Activated T-cell treated with anti-CD3 and anti-CD28 coated beads for 24 hours (primary cell): ENCODE measurements at regions not wholly inside any gene's neighbourhood (a gene's known extent, or its start where the extent isn't known, plus 50 kb on each side); places are given as distances from the start of the nearest gene placed in this dataset.
"Not testable (repeated sequence)": the region's sequence is repeated elsewhere in the genome, so short reads cannot be mapped to it uniquely, and the experiment has no call there.

Experiments used
- DNase-seq: peaks from one replicate; pipeline ENCODE4 v3.0.0-alpha.2; 2020; ENCODE audit warnings: low read depth

DNA sequence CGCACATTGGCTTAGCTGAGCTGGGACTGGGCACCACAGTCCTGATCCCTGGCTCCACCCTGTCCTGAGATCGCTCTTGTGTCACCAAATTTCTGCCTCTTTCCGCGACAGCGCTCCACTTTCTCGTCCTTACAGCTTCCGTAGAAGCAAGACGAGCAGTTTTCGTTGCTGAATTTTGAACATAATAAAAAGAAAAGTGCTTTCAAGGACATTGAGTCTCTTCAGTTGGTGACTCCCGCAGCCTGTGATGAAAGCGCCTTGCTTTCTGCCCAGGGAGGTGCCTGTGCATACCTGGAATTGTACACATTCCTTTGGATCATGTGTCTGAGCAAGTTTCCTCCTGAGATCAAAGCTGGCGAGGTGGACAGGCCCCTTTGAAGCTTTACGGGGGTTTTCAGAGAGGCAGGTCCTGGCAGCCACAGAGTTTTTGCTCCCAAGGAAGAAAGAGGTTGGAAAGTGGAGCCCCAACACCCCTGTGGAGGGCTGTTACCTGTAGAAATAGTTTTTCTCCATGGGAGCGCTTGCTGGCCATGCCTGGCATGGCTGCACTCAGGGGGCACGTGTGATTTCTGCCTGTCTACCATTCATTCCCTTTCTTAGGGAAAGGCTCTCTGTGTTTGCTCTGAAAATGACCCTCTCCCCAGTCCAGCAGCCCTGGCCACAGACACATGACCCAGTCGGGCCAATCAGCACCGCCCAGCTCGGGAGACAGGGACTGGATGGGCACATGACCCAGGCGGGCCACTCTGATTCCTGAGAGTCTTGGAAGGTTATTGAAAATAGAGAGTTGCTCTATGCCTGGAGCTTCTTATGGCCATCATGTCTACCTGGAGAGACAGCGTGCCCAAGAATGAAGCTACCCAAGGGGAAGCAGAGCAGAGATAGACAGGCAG lies 115.6 kb upstream of the OTOS start:
- DNase-seq = no peak

DNA sequence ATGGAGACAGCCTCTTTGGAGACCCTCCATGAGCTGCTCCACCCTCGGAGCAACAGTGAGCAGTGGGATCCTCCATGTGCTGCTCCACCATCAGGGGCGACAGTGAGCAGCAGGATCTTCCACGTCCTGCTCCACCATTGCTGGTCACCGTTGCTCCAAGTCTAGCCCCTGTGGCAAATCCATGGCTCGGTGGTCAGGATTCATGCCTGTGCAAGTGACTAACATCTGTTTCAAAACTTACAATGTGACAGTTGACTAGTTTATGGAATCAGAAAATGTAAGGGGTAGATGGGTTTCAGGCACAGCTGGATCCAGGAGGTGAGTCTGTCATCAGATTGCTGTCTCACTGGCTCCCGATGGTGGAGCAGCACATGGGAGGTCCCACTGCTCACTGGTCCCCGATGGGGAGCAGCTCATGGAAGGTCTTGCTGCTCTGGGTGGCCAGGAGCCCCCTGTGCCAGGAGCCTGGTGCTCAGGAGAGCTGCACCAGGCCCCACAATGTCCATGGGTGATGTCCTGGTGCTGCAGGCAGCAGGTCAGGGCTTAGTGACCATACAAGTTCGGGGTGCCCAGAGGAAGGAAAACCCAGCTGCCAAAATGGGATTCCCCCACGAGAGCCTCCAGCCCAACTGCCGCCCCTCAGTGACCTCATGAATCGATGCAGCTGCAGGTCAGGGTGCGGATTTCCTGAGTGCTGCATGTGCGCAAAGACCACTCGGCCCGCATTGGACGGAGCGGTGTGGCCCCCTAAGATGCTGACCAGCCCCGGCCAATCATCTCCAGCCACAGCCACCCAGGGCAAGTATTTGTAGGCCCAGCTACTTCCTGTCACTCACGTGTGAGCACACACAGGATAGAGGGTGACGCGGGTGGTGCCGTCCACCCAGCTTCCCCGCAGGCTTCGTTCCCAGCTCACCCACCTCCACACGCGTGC lies 116.5 kb upstream of the OTOS start:
- no peak for DNase-seq

- no peak for DNase-seq
Observed at GRCh38 chr2:240257940-240258580, 117.6 kb upstream of the OTOS start.

- no peak for DNase-seq
Observed at GRCh38 chr2:240258685-240259084, 118.2 kb upstream of the OTOS start.

DNA sequence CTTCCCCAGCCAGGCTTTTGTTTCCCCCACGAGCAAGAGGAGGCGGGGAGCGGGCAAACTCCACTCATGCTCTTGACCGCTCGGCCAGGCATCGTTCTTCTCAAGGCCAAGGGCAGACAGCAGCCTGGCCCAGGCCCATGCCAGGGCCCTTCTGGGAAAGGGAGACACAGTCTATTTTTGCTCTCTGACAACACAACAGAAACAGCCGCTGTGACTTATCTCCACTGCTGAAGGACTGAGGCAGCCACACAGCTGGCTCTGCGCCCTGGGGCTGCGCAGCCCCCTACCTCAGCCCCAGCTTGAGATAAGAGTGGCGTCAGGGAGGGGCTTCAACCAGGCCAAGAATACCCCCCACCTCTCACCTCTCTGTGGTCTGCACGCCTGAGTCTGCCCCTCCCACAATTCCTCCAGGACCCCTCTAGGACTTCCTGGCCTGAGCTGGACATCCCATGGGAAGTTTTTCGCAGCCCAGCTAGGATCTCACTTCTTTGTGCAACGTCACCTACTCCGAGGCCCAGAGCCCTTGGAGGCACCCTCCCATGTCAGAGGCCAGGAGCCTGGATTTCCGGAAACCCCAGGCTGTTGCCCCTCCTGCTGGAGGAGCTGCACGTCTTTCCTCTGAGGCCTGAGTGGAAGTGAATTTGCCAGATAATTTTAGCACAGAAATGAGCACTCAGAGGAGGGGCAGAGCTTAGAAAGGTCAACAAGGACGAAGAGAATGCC lies 118.9 kb upstream of the OTOS start:
- no peak for DNase-seq

- no peak for DNase-seq
Observed at GRCh38 chr2:240259924-240260529, 119.6 kb upstream of the OTOS start.

GRCh38 chr2:240260664-240261063 lies 120.2 kb upstream of the OTOS start:
- DNase-seq = no peak

- DNase-seq = not testable (repeated sequence)
Observed at GRCh38 chr2:240262578-240262977, 122.1 kb upstream of the OTOS start.

GRCh38 chr2:240269380-240269779 lies 128.9 kb upstream of the OTOS start:
- DNase-seq = no peak

- DNase-seq = no peak
Observed at GRCh38 chr2:240269886-240270285, 129.4 kb upstream of the OTOS start.

DNA sequence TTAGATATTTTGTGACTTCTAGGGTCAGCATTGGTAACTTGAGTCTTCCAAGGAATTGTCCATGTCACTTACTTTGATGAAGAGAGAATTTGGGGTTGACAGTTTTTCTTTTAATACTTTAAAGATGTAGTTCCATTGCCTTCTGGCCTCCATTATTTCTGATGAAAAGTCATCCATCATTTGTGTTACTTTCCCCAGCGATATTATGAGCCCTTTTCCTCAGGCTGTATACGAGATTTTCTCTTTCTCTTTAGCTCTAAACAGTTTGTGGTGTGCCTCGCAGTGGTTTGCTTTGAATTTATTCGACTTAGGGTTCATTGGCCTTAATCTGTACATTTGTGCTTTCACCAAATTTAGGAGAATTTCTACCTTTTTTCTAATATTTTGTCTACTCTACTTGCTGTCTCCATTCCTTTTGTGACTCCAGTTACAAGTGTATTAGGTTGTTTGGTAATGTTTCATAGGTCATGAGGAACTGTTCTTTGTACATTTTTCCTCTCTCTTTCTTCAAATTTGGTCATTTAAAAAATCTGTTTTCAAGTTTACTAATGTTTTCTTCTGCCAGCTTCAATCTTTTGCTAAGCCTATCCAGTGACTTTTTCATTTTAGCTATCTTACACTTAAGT lies 131.4 kb upstream of the OTOS start:
- no peak for DNase-seq

DNA sequence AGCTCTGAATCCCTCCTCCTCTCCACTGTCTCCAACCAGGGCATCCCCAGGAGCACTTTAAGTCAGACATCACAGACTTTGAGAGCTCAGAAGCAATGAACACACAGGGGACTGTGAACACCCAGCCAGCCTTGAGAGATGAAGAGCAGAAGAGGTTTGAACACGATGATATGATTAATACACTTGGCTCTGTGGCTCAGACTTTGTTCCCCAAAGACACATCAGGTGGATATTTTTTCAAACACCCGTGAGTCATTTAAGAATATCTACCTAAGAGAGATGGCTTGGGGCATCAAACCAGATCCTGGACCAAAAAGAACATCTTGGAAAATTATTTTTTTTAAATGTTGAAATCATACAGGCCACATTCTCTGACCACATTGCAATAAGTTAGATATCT lies 134.9 kb upstream of the OTOS start:
- no peak for DNase-seq

GRCh38 chr2:240277073-240277806 lies 136.8 kb upstream of the OTOS start:
- no peak for DNase-seq

GRCh38 chr2:240277807-240278522 lies 137.5 kb upstream of the OTOS start:
- no peak for DNase-seq

GRCh38 chr2:240278661-240279060 lies 138.2 kb upstream of the OTOS start:
- no peak for DNase-seq

DNA sequence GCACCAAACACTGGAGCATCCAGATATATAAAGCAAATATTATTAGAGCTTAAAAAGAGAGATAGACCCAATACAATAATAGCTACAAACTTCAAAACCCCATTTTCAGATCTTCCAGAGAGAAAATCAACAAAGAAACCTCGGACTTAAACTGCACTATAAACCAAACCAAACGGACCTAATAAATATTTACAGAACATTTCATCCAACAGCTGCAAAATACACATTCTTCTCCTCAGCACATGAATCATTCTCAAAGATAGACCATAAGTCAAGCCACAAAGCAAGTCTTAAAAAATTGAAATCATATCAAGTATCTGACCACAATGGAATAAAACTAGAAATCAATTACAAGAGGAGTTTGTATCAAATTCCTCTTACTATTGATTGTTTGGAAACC lies 140.2 kb upstream of the OTOS start:
- DNase-seq = no peak

DNA sequence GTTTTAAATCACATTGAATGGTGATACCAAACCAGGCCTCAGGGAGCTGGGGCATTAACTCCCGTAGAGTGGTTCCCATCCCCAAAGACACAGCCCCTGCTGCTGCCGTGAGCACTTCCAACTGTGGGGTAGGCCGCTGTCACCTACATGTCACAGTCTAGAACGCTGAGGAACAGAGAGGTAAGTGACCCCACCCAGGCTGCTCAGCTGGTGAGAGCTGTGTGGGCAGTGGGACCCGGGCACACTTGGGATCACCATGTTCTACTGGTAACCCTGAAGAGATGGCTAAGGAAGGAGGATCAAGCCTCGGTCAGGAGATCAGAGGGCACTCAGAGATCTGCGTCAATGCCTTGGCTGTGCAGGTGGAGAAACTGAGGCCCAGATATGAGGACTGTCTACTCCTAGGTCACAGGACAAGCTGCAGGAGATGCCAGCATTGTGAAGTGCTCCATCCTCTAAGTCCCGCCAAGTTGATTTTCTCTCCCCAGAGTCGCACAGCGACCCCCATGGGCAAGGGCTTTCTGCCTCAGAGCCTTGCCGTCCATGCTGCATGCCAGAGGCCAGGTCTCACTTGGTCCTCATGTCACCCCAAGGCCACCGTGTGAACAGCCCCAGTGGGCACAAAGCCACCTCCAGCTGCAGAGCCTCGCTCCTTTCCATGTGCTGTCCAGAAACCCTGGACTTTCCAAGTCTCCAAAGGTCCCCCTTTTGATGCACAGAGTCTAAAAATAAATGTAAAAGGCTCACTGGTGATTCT lies 144.2 kb upstream of the OTOS start:
- no peak for DNase-seq

- no peak for DNase-seq
Observed at GRCh38 chr2:240285725-240286124, 145.3 kb upstream of the OTOS start.

DNA sequence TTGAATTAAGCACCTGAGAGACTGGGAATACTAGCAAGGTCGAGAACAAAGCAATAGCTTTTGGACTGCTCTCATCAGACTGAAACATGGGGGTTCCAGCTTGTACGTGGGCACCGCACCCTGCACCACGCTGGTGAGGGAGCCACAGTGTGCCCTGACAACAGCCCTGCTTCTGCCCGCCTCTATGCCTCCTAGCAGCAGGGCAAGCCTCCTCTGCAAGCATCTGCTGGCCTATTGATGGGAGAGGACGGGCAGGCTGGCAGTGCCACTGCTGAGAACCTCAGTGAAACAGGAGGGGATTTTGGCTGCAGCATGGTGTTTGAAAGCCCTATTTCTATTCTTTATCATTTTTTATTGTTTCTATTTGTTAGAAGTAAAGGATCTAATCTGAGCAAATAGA lies 146.1 kb upstream of the OTOS start:
- DNase-seq = no peak
